ENCODE measurements at regions not wholly inside any gene's neighbourhood (a gene's known extent, or its start where the extent isn't known, plus 50 kb on each side); places are given as distances from the start of the nearest gene placed in this dataset.
A peak's percentile ranks its signal among the peaks of the same experiment; 100 is the strongest.

- no peak for FAIRE-seq
These were observed 173.7 kb downstream of the NR4A2 start for GRCh38 chr2:156158808-156159207.

- FAIRE-seq, result no peak
These were observed 174.9 kb downstream of the NR4A2 start for GRCh38 chr2:156157670-156158069.

GRCh38 chr2:156156580-156156979 is 175.9 kb downstream of the NR4A2 start:
- FAIRE-seq, result no peak

DNA sequence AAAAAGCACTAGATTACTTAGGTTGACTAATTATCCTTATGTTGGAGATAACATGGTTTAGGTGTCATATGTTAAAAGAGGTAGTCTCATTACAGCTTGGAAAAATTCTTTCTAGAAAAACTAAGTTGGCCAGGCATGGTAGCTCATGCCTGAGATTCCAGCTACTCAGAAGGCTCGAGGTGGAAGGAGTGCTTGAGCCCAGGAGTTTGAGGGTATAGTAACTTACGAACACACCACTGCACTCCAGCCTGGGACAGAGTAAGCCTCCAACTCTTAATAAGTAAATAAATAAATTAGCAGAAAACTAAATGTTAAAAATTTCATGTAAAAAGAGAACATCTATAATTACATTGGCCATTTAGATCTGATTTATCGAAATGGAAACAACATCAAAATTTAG is 177.2 kb downstream of the NR4A2 start:
- no peak for FAIRE-seq

DNA sequence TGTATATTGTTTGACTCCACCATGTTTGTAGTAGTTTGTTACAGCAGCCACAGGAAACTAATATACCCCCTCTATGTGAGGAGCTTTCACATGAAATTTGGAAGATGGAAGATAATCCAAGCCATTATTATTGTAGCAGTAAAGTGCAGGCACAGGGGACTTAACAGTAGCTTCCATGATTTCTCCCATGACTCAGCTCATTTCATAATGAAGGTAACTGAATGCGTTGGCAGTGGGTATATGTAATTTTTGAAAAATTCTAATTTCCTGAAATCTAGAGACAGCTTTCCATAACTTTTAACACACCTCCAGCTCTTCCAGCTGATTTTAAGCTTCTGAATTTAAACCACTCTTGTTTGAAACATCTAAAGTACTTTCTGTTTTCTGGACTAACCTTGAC is 181.2 kb downstream of the NR4A2 start:
- no peak for FAIRE-seq

- no peak for FAIRE-seq
These were observed 184.8 kb downstream of the NR4A2 start for GRCh38 chr2:156147594-156148330.

DNA sequence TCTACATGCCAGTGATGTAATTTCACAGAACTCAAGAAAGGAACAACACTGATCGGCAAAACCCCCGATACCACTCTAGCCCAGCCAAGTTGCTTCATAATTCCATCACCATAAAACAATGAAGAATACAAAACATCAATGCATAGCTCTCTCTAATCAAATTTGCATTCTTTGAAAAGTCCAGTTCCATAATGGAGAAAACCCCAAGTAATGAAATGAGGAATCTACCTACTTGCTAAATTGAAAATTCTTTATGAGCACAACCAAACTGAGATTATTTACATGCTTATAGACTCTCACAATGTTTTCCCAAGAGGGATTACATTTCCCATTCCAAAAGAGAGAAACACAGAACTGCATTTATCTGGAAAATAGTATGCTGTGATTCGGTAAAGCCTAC is 186.5 kb downstream of the NR4A2 start:
- peak; percentile 76 for FAIRE-seq

DNA sequence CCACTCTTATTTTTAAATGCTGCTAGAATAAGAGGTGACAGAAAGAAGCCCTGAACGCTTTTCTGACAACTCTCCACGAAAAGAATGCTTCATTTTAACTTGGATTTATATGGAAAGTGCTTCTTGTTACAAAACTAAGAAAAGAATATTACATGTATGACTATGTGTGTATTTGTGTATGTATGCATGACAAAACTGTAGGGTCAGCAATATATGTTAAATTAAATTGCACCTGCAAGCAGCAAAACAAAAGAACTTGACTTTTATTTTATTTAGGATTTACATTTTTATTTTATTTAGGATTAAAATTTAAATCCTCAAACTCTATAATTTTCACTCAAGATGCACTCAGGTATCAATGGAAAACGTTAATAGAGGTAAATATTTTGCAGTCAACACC is 187.1 kb downstream of the NR4A2 start:
- FAIRE-seq, result no peak

DNA sequence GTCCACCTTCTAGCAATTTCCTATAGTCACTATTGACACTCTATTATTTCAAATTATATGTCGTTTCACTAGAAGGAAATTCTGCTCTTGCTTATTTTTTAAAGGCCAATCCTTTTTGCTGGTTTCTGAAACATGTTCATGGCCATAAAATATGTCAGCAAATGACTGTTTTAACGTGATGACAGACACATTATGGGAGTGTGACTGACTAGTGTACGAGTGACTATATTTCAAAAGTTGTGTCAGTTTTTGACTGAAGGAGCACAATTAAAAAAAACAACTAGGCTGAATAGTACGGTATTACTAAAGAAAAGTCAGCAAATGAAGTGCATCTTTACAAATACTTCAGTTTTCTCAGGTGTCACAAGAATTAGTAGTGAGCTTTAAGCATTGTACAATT is 196.0 kb downstream of the NR4A2 start:
- FAIRE-seq, result no peak

GRCh38 chr2:156134887-156135286 is 197.6 kb downstream of the NR4A2 start:
- no peak for FAIRE-seq

DNA sequence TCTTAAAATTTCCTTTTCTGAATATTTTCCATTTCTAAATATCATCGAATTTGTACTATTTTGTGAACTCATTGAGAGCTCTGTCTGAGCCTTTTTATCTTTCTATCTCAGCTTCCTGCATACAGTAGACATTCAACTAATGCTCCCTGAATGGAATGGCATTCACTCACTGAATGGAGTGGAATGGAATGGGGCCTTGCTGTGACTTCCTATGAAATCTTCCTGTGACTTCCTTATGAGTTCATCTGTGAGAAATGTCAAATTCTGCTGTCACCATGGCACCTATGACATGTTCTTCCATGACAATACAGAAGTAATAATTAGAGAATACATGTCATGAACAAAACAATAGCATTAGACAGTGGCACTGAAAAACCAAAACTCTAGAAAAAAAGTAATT is 199.6 kb downstream of the NR4A2 start:
- FAIRE-seq, result no peak

- no peak for FAIRE-seq
These were observed 200.4 kb downstream of the NR4A2 start for GRCh38 chr2:156132130-156132529.

- FAIRE-seq, result no peak
These were observed 203.3 kb downstream of the NR4A2 start for GRCh38 chr2:156129227-156129626.

GRCh38 chr2:156125018-156125417 is 207.5 kb downstream of the NR4A2 start:
- no peak for FAIRE-seq

GRCh38 chr2:156124458-156124857 is 208.1 kb downstream of the NR4A2 start:
- no peak for FAIRE-seq

GRCh38 chr2:156118753-156119416 is 213.6 kb downstream of the NR4A2 start:
- FAIRE-seq, result no peak

DNA sequence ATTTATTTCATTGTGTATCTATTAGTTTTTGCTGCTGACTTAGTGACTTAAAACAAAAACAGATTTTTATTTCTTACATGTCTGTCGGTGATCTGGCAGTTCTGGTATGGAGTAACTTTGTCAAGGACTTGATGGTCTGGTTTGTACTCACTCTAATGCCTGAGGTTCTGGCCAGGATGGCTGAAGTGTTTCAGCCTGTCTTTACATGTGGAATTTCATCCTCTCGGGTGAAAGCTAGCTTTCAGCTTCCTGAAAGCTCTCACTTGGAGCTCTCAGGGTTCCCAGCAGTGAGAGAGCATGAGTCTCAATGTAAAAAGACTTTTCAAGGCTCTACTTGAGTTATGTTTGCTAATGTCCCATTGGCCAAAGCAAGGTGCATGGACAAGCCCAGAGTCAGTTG is 216.4 kb downstream of the NR4A2 start:
- FAIRE-seq, result no peak

GRCh38 chr2:156115338-156115737 is 217.2 kb downstream of the NR4A2 start:
- no peak for FAIRE-seq

DNA sequence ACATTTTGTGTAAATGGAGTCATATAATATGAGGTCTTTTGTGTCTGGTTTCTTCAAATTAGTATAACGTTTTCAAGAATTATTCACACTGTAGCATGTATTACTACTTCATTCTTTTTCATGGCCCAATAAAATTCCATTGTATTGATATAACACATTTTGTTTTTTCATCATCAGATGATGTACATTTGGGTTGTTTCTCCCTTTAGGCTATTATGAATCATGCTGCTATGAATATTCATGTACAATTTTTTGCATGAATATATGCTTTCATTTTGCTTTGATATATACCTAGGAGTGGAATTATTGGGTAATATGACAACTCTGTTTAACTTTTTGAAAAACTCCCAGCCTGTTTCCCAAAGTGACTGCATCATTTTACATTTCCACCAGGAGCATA is 220.2 kb downstream of the NR4A2 start:
- no peak for FAIRE-seq

GRCh38 chr2:156110890-156111289 is 221.6 kb downstream of the NR4A2 start:
- peak; percentile 67 for FAIRE-seq

- FAIRE-seq, result no peak
These were observed 233.1 kb downstream of the NR4A2 start for GRCh38 chr2:156099382-156099781.

DNA sequence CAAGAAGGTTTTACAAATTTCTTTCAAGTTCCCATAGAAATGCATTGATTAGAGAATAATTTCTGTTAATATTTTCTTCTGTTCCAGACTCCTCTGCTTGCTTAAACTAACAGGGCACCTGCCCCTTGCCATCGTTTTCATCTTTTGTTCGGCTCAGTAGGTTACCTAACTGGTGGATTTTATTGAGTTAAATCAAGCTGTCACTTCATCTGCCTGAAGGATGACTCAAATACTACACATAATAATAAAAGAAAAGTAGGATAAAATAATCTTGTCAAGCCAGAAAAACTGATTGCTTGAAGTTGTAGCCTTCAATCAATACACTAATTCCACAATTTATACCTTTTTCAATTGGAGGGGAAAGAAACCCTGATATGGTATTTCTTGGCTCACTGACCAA is 234.0 kb downstream of the NR4A2 start:
- FAIRE-seq, result no peak

DNA sequence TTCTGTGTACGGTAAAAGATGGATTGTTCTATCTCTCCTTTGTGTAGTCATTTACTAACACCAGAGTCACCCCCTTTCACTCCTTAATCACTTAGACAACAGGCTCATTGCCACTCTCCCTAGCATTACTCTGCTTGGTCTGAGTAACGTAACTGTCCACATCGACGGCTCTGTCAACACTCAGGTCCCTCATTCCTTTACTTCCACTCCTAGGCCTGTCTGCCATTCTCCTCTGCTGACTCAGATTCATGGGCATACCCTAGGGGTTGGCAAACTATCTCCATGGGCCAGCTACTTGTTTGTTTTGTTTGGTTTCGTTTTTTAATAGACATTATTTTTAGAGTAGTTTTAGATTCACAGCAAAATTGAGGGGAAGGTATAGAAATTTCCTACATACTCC is 243.9 kb downstream of the NR4A2 start:
- no peak for FAIRE-seq

- FAIRE-seq, result no peak
These were observed 244.6 kb downstream of the NR4A2 start for GRCh38 chr2:156087875-156088274.

Measured in endometrium (tissue), 2 donors.